Activated CD8-positive, alpha-beta T cell treated with anti-CD3 and anti-CD28 coated beads, Interleukin-2, amount 10 ng/mL, durations not matched to agents 7 days and 5 days (primary cell): ENCODE measurements at regions not wholly inside any gene's neighbourhood (a gene's known extent, or its start where the extent isn't known, plus 50 kb on each side); places are given as distances from the start of the nearest gene placed in this dataset.
"Not testable (repeated sequence)": the region's sequence is repeated elsewhere in the genome, so short reads cannot be mapped to it uniquely, and the experiment has no call there.

Experiments
- ATAC-seq: fragments of 150-1000 bp; cut with Tn5 transposase; one replicate; pipeline ENCODE4 v1.10.0; 2021; ENCODE audit warnings: moderate library complexity
- CTCF ChIA-PET: fragments of 350-600 bp; sonication (Branson Sonifier 250); formaldehyde crosslinking; loops from one replicate; lab custom pipeline; 2021; ENCODE audit warnings: antibody characterized with exemption; lab: Charles Lee
- POLR2A ChIA-PET: fragments of 350-600 bp; sonication (Branson Sonifier 250); formaldehyde crosslinking; loops from one replicate; lab custom pipeline; 2021; ENCODE audit warnings: antibody characterized with exemption; lab: Charles Lee
- DNase-seq: peaks from one replicate; pipeline ENCODE4 v3.0.0-alpha.2; 2020
- H3K27ac Mint-ChIP-seq: one replicate; pipeline ENCODE4 v1.8.0; 2021; ENCODE audit warnings: mild to moderate bottlenecking, mixed read lengths
- H3K27me3 Mint-ChIP-seq: one replicate; pipeline ENCODE4 v1.8.0; 2021; ENCODE audit warnings: low read depth, mixed read lengths
- H3K36me3 Mint-ChIP-seq: one replicate; pipeline ENCODE4 v1.8.0; 2021; ENCODE audit warnings: low read depth, mixed read lengths
- H3K4me1 Mint-ChIP-seq: one replicate; pipeline ENCODE4 v1.8.0; 2021; ENCODE audit warnings: low read depth, mixed read lengths
- H3K4me3 Mint-ChIP-seq: one replicate; pipeline ENCODE4 v1.8.0; 2021; ENCODE audit warnings: mild to moderate bottlenecking, mixed read lengths
- H3K9me3 Mint-ChIP-seq: one replicate; pipeline ENCODE4 v1.8.0; 2022; ENCODE audit warnings: mixed read lengths; ENCODE audit not compliant: insufficient read depth

GRCh38 chr13:48873081-48873480 lies 102.6 kb upstream of the FNDC3A start:
- ChIA-PET CTCF (interaction anchor here (0.6 kb wide), 1 partner anchor 72 kb away, joined by 3 read pairs; no protein-coding TSS in a partner anchor), POLR2A (no interaction called here)
- DNase-seq (no peak), ATAC-seq (no peak)
- no peak overlapping the region for H3K4me3 Mint-ChIP-seq
- no peaks in the 10 kb centered on the region for H3K9me3 Mint-ChIP-seq
- no peak overlapping the region for H3K27ac Mint-ChIP-seq
- H3K27me3 Mint-ChIP-seq, result peaks cover 14% of the 10 kb centered on the region
- no peaks in the 10 kb centered on the region for H3K36me3 Mint-ChIP-seq
- no peaks in the 10 kb centered on the region for H3K4me1 Mint-ChIP-seq

GRCh38 chr13:48873587-48873986 lies 102.1 kb upstream of the FNDC3A start:
- Mint-ChIP-seq H3K9me3 (no peaks in the 10 kb centered on the region), H3K36me3 (no peaks in the 10 kb centered on the region), H3K27me3 (peaks cover 14% of the 10 kb centered on the region), H3K4me1 (no peaks in the 10 kb centered on the region), H3K27ac (no peak overlapping the region), H3K4me3 (no peak overlapping the region)
- CTCF ChIA-PET, result no interaction called here
- POLR2A ChIA-PET, result no interaction called here
- ATAC-seq (no peak), DNase-seq (no peak)

GRCh38 chr13:48874165-48874564 lies 101.5 kb upstream of the FNDC3A start:
- Mint-ChIP-seq H3K27ac (no peak overlapping the region), H3K9me3 (no peaks in the 10 kb centered on the region), H3K4me3 (no peak overlapping the region), H3K27me3 (peaks cover 14% of the 10 kb centered on the region), H3K36me3 (no peaks in the 10 kb centered on the region), H3K4me1 (peaks cover 2% of the 10 kb centered on the region)
- CTCF ChIA-PET, result no interaction called here
- POLR2A ChIA-PET, result interaction anchor here (0.6 kb wide), 1 partner anchor 238 kb away, joined by 3 read pairs; no protein-coding TSS in a partner anchor
- no peak for DNase-seq
- no peak for ATAC-seq

GRCh38 chr13:48875047-48875446 lies 100.7 kb upstream of the FNDC3A start:
- CTCF ChIA-PET, result no interaction called here
- Mint-ChIP-seq H3K4me1 (peaks cover 10% of the 10 kb centered on the region), H3K9me3 (no peaks in the 10 kb centered on the region), H3K27me3 (peaks cover 14% of the 10 kb centered on the region), H3K4me3 (no peak overlapping the region), H3K27ac (no peak overlapping the region), H3K36me3 (no peaks in the 10 kb centered on the region)
- ATAC-seq (no peak), DNase-seq (no peak)
- POLR2A ChIA-PET, result no interaction called here

- DNase-seq, result no peak
- Mint-ChIP-seq H3K4me1 (peaks cover 22% of the 10 kb centered on the region), H3K4me3 (no peak overlapping the region), H3K27me3 (peaks cover 14% of the 10 kb centered on the region), H3K9me3 (no peaks in the 10 kb centered on the region), H3K27ac (no peak overlapping the region), H3K36me3 (no peaks in the 10 kb centered on the region)
- no peak for ATAC-seq
- ChIA-PET CTCF (no interaction called here), POLR2A (no interaction called here)
Observed at GRCh38 chr13:48876289-48876688, 99.4 kb upstream of the FNDC3A start.

GRCh38 chr13:48879432-48879831 lies 96.3 kb upstream of the FNDC3A start:
- no peak overlapping the region for H3K4me3 Mint-ChIP-seq

GRCh38 chr13:48879854-48880253 lies 95.9 kb upstream of the FNDC3A start:
- POLR2A ChIA-PET, result no interaction called here
- peaks cover 51% of the 10 kb centered on the region for H3K4me1 Mint-ChIP-seq
- ATAC-seq (no peak), DNase-seq (no peak)
- no peak overlapping the region for H3K4me3 Mint-ChIP-seq
- H3K27ac Mint-ChIP-seq, result no peak overlapping the region
- H3K27me3 Mint-ChIP-seq, result no peaks in the 10 kb centered on the region
- peaks cover 7% of the 10 kb centered on the region for H3K36me3 Mint-ChIP-seq
- no peaks in the 10 kb centered on the region for H3K9me3 Mint-ChIP-seq
- CTCF ChIA-PET, result interaction anchor here (0.9 kb wide), 1 partner anchor 401 kb away, joined by 3 read pairs; no protein-coding TSS in a partner anchor

More at GRCh38 chr13:48879432-48879831, 96.3 kb upstream of the FNDC3A start:
- CTCF ChIA-PET, result interaction anchor here (0.9 kb wide), 1 partner anchor 401 kb away, joined by 3 read pairs; no protein-coding TSS in a partner anchor
- ATAC-seq (no peak), DNase-seq (no peak)
- H3K9me3 Mint-ChIP-seq, result no peaks in the 10 kb centered on the region
- peaks cover 2% of the 10 kb centered on the region for H3K27me3 Mint-ChIP-seq
- H3K27ac Mint-ChIP-seq, result no peak overlapping the region
- H3K36me3 Mint-ChIP-seq, result peaks cover 7% of the 10 kb centered on the region
- POLR2A ChIA-PET, result interaction anchor here (0.7 kb wide), 1 partner anchor 21 kb away, joined by 3 read pairs; no protein-coding TSS in a partner anchor
- H3K4me1 Mint-ChIP-seq, result peaks cover 48% of the 10 kb centered on the region

GRCh38 chr13:48883786-48884185 lies 91.9 kb upstream of the FNDC3A start:
- not testable (repeated sequence) for DNase-seq, H3K9me3 Mint-ChIP-seq, H3K36me3 Mint-ChIP-seq, H3K27me3 Mint-ChIP-seq, ATAC-seq, H3K4me3 Mint-ChIP-seq
- ChIA-PET CTCF (interaction anchor here (0.6 to 1.5 kb wide), 2 partner anchors 23 to 31 kb away, joined by 3 read pairs; no protein-coding TSS in a partner anchor), POLR2A (interaction anchor here (1.9 kb wide), 1 partner anchor 92 kb away, joined by 13 read pairs; the partner anchor contains the start of gene FNDC3A)
- Mint-ChIP-seq H3K4me1 (peaks cover 63% of the 10 kb centered on the region), H3K27ac (peak overlapping the region; percentile 85)

GRCh38 chr13:48885027-48885395 lies 90.7 kb upstream of the FNDC3A start:
- Mint-ChIP-seq H3K4me1 (peaks cover 53% of the 10 kb centered on the region), H3K36me3 (peaks cover 7% of the 10 kb centered on the region), H3K27ac (no peak overlapping the region), H3K4me3 (no peak overlapping the region), H3K27me3 (no peaks in the 10 kb centered on the region), H3K9me3 (no peaks in the 10 kb centered on the region)
- CTCF ChIA-PET, result no interaction called here
- POLR2A ChIA-PET, result interaction anchor here (1.9 kb wide), 1 partner anchor 91 kb away, joined by 13 read pairs; the partner anchor contains the start of gene FNDC3A
- DNase-seq (no peak), ATAC-seq (no peak)

- Mint-ChIP-seq H3K27ac (no peak overlapping the region), H3K27me3 (no peaks in the 10 kb centered on the region), H3K9me3 (no peaks in the 10 kb centered on the region), H3K36me3 (peaks cover 2% of the 10 kb centered on the region), H3K4me3 (no peak overlapping the region), H3K4me1 (peaks cover 24% of the 10 kb centered on the region)
- ChIA-PET CTCF (no interaction called here), POLR2A (no interaction called here)
- DNase-seq, result no peak
- ATAC-seq, result no peak
Observed at GRCh38 chr13:48888613-48889012, 87.1 kb upstream of the FNDC3A start.

- CTCF ChIA-PET, result no interaction called here
- Mint-ChIP-seq H3K27me3 (no peaks in the 10 kb centered on the region), H3K27ac (no peak overlapping the region), H3K36me3 (no peaks in the 10 kb centered on the region), H3K4me1 (peaks cover 7% of the 10 kb centered on the region), H3K9me3 (peaks cover 2% of the 10 kb centered on the region), H3K4me3 (no peak overlapping the region)
- ATAC-seq (no peak), DNase-seq (no peak)
- POLR2A ChIA-PET, result no interaction called here
Observed at GRCh38 chr13:48890391-48890790, 85.3 kb upstream of the FNDC3A start.

- Mint-ChIP-seq H3K4me1 (peaks cover 1% of the 10 kb centered on the region), H3K27me3 (no peaks in the 10 kb centered on the region), H3K36me3 (no peaks in the 10 kb centered on the region), H3K9me3 (peaks cover 3% of the 10 kb centered on the region), H3K27ac (no peak overlapping the region), H3K4me3 (no peak overlapping the region)
- ChIA-PET POLR2A (no interaction called here), CTCF (no interaction called here)
- DNase-seq (no peak), ATAC-seq (no peak)
Observed at GRCh38 chr13:48891586-48891985, 84.1 kb upstream of the FNDC3A start.
